Hematopoietic multipotent progenitor cell treated with erythropoietin and hydrocortisone succinate and interleukin-3 and kit ligand, for 15 days (in vitro differentiated cells): ENCODE measurements at regions not wholly inside any gene's neighbourhood (a gene's known extent, or its start where the extent isn't known, plus 50 kb on each side); places are given as distances from the start of the nearest gene placed in this dataset.
"Not testable (repeated sequence)": the region's sequence is repeated elsewhere in the genome, so short reads cannot be mapped to it uniquely, and the experiment has no call there.

Experiments
- DNase-seq: peaks from one replicate; pipeline ENCODE4 v3.0.0-alpha.2; 2015; ENCODE audit warnings: low spot score

GRCh38 chr3:59254433-59254832, 204.6 kb upstream of the CFAP20DC start:
- no peak for DNase-seq

DNA sequence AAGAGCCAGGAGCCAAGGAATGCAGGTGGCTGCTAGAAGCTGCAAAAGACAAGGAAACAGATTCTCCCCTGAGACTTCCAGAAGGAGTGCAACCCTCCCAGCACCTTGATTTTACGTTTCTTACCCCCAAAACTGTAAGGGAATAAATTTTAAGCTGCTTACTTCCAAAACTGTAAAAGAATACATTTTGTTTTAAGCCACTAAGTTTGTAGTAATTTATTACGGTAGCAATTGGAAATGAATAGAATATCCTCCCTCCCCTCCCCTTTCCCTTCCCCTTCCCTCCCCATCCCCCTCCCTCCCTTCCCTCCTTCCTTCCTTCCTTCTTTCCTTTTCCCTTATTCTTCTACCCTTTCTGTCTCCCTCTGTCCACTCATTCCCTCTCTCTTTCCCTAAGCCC, 203.7 kb upstream of the CFAP20DC start:
- no peak for DNase-seq

GRCh38 chr3:59251869-59252268, 202.0 kb upstream of the CFAP20DC start:
- no peak for DNase-seq

DNA sequence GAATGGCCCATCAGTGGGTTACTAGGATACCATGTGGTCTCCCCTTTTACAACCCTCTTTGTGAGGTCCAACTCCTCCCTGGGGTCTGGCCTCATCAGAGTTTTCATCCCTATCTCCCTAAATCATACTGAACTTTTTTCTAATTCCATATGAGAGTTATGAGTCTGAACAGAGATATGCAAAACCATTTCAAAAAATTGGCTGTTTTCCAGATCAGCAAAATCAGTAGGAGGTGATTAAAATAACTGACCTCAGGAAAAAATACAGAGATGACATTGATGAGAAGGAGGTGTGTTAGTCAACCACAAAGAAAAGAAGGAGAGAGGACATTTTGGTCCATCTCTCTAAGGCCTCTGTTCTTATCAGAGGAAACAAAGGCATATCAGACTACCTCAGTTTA, 200.8 kb upstream of the CFAP20DC start:
- DNase-seq = no peak

DNA sequence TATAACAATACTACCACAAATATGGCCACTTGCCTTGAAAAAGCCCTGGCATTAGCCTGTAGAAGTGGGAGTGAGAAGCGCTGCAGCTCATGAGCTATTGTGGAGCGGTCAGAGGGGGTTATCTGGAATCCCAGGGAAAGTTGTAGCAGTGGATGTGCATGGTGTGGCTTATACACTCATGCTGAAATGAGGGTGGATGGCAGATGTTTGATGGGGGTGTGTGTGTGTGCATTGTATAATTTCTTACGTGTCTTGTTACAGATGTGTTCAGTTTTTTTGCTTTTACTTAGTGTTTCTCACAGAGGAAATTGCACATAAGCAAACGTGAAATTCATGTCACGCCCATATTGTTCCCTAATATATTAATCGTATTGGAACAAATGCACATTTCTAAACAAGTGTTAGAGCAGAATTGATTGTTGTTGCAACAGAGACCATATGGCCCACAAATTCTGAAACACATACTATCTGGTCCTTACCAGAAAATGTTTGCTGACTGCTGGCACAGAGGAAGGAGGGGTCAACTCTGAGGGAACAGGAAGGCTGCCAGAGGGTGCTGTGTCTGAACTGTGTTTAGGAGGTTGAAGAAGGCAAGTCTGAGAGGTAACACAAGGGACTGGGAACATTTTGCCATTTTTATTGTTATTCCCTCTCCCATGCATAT, 200.0 kb upstream of the CFAP20DC start:
- no peak for DNase-seq

DNA sequence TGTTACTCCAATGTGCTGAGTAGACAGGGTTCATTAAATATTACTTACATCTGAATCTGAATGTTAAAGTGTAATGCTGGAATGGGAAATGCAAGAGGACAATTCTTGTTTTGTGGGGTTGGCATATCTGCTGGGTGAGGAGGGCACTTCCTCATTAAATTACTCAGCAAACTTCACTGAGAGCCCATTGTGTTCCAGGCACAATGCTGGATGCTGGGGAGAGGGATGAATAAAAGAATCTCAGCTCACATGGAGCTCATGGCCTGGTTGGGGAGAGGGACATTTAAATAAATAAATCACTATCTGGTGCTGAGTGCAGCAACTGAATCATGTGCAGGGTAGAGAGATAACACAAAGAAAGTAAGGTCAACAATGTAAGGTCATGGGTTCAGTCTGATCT, 199.2 kb upstream of the CFAP20DC start:
- DNase-seq = no peak

- no peak for DNase-seq
Observed at GRCh38 chr3:59247402-59247841, 197.6 kb upstream of the CFAP20DC start.

DNA sequence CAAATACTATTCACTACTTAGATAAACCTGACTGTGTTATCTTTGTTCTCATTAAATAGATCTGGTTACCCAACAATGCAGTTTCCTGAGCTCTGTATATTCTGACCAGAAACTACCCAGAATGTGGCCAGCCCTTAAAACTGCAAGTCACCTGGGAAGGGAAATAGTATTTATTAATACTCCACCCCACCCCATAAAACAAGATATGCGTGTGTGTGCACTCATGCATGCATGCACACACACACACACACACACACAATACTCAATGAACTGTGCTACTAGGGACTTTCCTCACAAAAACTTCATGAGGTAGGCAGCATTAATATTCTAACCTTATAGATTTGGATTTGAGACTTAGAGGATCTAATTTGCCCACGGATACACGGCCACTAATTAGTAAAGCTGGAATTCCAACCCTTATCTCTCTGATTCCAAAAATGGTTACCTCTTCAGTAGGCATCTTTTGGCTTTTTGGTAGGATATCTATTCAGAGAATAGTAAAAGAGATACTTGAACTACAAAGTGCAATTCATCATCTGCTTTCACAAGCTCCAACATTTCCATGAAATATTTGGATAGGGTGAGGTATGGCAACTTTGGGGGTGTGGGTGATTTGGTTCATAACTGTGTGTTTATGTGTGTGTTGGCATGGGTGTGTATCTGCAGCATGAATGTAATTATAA, 197.0 kb upstream of the CFAP20DC start:
- no peak for DNase-seq

DNA sequence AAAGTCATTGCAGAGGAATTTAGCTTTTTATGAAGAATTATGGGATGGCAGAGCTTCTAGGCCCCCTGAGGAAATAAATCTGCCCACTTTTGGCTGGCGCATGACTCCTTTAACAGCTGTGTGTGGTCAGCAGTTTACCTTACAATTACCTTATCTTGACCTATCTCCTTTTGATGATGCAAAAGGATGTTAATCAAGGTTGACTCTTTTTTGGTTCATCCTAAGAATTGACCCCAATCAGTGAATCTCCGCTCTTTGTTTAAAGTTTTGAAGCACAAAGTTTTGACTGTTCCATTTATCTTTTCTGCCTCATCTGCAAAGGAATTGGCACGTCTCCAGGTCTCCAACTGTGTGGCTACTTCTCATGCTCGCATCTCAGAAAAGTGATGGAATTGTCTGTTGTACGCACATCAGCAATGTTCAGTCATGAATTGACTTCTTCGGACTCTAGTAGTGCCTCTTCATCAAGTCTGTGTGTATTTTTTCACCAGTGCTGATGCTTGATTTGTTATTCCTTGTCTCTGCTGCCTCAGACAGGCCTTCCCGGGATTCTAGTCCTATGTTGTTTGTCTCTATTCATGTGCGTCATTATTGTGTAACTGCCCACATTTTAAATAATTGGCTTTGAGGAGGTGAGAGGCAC, 196.2 kb upstream of the CFAP20DC start:
- no peak for DNase-seq

- no peak for DNase-seq
Observed at GRCh38 chr3:59245300-59245858, 195.6 kb upstream of the CFAP20DC start.

DNA sequence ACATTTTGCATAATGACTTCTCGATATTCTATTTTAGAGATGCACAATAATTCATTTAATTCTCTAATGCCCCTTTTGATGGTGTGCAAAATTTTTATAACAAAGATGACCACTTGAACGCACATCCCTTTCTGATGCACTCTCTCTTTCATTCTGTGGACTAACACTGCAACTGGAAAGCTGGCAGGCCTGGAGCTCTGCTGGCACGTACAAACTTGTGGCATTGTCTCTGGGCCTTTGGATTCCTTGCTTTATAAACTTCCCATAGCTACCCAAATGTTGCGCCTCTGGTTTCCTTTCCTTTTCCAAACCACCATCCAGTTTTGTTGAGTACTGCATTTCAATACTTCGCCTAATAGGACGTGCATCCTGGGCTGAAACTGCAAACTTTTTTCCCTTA, 194.5 kb upstream of the CFAP20DC start:
- no peak for DNase-seq

GRCh38 chr3:59243476-59243875, 193.7 kb upstream of the CFAP20DC start:
- DNase-seq = no peak

DNA sequence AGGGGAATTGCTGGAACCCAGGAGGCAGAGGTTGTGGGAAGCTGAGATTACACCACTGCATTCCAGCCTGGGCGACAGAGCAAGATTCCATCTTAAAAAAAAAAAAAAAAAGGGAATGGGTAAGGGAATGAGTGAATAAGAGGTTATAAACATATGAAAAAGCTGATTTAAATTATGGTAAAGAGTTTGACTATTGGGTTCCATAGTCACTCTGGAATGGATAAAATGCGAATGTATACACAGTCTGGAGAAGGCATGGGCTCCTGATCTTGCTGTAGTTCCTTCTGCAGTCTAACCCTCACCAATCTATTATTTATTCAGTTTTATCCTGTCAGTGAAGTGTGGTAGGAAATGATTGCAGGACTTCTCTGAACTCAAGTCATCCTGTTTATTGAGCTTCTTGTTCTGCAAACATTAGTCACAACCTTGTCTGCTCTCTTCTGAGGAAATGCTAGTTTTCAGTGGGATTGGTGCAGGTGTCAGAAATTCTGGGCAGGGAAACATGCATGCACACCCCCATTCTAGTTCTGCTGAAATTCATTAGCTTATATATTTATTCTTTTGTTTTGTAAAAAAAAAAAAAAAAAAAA, 190.9 kb upstream of the CFAP20DC start:
- DNase-seq = no peak

DNA sequence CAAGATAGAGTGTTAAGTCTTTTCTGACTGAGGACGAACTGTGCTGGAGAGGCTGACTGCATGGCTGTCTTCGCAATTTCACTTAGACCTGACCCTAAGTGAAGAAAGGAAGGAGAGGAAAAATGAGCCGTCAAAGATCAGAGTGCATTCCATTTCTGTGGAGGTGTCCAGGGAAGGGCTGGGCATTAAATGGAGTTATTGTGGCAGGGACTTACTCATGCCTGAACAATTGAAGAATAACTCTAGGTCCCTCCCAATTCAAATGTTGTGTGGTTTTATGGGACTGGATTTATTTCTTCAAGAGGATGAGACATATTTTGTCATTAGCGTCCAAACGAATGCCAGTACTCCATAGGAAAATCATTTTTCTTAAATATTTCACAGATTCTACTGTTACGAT, 187.3 kb upstream of the CFAP20DC start:
- no peak for DNase-seq

- DNase-seq = no peak
Observed at GRCh38 chr3:59235634-59236012, 185.8 kb upstream of the CFAP20DC start.

GRCh38 chr3:59234884-59235633, 185.2 kb upstream of the CFAP20DC start:
- DNase-seq = no peak

- DNase-seq = not testable (repeated sequence)
Observed at GRCh38 chr3:59230379-59230778, 180.6 kb upstream of the CFAP20DC start.

DNA sequence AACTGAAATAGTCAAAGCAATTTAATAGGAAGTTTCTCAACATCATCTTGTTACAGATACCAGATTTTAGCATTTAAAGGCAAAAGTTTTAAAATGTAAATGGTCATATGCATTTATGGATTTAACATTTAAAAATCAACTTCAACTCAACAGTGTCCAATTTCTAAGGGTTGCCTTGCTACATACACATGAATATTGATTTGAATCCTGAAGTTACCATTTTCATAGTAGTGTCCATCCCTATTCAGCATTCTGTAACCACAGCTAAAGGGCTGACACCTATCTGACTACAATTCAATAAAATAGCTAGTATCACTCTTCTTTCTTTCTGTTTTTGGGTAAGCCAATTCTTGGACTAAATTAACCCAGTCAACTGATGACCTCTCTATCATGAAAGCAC, 164.0 kb upstream of the CFAP20DC start:
- DNase-seq = no peak

- DNase-seq = peak; percentile 3
Observed at GRCh38 chr3:59212128-59212779, 162.4 kb upstream of the CFAP20DC start.

- DNase-seq = no peak
Observed at GRCh38 chr3:59210260-59210659, 160.4 kb upstream of the CFAP20DC start.

- no peak for DNase-seq
Observed at GRCh38 chr3:59192473-59192872, 142.6 kb upstream of the CFAP20DC start.
